ENCODE measurements at regions not wholly inside any gene's neighbourhood (a gene's known extent, or its start where the extent isn't known, plus 50 kb on each side); places are given as distances from the start of the nearest gene placed in this dataset.

DNA sequence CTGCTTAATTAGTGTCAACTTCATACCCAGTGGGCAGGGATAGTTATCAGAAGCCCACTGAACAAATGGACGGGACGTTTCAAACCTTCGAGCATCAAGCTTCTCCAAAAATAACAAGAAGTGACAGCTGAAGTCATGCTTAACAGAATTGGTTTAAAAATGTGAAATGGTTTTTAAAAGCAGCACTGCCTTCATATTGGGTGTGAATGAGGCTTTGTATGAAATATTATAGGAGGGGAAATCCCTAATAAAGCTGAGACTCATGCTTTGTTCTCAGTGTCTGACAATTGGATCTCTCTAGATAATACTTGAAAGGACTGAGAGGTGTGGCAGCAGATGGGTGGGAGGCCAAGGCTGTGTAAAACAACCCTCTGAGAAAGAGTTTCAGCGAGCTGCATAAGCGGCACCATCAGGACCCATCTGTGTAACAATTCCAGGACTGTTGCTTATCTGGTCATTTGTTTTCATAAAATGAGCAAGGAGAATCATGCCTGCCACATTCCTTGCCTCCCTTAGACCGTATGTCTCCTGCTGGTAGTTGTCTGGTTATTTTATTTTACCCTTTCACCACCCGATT is 667.7 kb downstream of the DIAPH3 start:
- no peak for DNase-seq
- no peak overlapping the region for H3K4me3 ChIP-seq
- H3K9me3 ChIP-seq = no peaks in the 10 kb centered on the region
- no peak overlapping the region for H3K27ac ChIP-seq
- no peaks in the 10 kb centered on the region for H3K27me3 ChIP-seq
- H3K4me1 ChIP-seq = peaks cover 8% of the 10 kb centered on the region
- TF ChIP-seq, protein P1, sequence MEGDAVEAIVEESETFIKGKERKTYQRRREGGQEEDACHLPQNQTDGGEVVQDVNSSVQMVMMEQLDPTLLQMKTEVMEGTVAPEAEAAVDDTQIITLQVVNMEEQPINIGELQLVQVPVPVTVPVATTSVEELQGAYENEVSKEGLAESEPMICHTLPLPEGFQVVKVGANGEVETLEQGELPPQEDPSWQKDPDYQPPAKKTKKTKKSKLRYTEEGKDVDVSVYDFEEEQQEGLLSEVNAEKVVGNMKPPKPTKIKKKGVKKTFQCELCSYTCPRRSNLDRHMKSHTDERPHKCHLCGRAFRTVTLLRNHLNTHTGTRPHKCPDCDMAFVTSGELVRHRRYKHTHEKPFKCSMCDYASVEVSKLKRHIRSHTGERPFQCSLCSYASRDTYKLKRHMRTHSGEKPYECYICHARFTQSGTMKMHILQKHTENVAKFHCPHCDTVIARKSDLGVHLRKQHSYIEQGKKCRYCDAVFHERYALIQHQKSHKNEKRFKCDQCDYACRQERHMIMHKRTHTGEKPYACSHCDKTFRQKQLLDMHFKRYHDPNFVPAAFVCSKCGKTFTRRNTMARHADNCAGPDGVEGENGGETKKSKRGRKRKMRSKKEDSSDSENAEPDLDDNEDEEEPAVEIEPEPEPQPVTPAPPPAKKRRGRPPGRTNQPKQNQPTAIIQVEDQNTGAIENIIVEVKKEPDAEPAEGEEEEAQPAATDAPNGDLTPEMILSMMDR (IDR thresholded peaks at IDR 0.05) = no peak
- H3K36me3 ChIP-seq = no peaks in the 10 kb centered on the region
- no peak for ATAC-seq
- intact Hi-C loops (cut with DNase I) = no loop called here

DNA sequence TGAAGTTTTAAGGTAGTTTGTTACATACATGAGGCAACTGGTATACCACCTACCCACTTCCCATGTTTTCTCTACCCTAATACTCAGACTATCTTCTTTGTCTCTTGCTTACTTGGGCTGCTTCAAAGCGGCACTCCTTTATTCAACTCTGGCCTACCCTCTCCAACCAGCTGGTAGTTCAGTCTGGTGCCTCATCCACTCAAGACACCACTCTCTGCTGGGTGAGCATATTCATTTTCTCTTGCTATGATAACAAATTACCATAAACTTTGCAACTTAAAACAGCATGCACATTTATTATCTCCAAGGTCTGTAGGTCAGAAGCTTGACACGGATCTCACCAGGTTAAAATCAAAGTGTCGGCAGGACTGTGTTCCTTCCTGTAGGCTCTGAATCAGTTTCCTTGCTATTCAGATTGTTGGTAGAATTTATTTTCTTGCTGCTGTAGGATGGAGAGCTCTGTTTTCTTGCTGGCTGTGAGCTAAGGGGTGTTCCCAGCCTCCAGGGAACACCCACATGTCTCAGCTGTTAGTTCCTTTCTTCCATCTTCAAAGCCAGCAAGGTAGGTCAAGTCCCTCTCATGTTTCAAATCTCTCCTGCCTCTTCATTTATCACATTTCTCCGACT is 666.0 kb downstream of the DIAPH3 start:
- intact Hi-C loops (cut with DNase I) = no loop called here
- H3K4me1 ChIP-seq = peaks cover 8% of the 10 kb centered on the region
- no peak for DNase-seq
- H3K27me3 ChIP-seq = no peaks in the 10 kb centered on the region
- H3K36me3 ChIP-seq = no peaks in the 10 kb centered on the region
- no peaks in the 10 kb centered on the region for H3K9me3 ChIP-seq
- H3K4me3 ChIP-seq = no peak overlapping the region
- TF ChIP-seq, protein P1 (IDR thresholded peaks at IDR 0.05) = no peak
- no peak for ATAC-seq
- H3K27ac ChIP-seq = no peak overlapping the region

DNA sequence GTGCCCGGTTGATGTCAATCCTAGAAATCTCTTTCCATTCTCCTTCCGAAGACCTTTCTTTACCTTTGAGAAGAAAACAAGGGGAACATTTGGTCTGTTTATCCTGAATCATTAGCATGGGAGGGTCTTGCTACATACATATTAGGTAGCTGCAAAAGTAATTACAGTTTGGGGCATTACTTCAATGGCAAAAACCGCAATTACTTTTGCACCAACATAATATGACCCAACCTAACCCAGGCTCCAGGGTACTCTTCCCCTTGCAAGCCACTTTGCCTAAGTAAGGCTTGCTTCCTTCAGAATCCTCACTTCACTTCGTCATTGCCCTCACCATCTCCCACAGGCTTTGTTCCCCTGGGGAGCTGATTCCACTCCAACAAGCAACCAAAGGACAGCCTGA is 662.7 kb downstream of the DIAPH3 start:
- Histone ChIP-seq H3K27ac (no peak overlapping the region), H3K4me3 (no peak overlapping the region), H3K9me3 (no peaks in the 10 kb centered on the region), H3K4me1 (no peaks in the 10 kb centered on the region), H3K36me3 (no peaks in the 10 kb centered on the region), H3K27me3 (no peaks in the 10 kb centered on the region)
- DNase-seq = no peak
- ATAC-seq = no peak
- TF ChIP-seq, protein P1 (IDR thresholded peaks at IDR 0.05) = no peak
- intact Hi-C loops (cut with DNase I) = no loop called here

DNA sequence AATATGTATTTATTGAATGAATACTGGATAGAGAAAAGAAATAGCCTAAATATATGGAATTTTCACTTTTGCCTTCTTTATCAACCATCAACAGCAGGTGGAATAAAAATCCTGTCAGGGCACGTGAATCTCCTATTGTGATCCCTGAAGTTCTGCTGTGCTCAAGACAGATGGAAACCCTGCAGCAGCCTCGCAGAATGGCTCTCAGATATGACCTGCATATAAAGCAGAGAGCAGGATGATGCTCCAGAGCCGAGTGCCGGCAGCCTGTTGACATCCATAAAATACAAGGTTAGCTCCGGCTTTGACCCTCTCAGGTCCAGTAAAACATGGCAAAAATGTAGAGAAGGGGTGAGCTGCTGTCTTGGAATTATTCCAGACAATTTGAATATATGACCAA is 659.3 kb downstream of the DIAPH3 start:
- no peak for ATAC-seq

DNA sequence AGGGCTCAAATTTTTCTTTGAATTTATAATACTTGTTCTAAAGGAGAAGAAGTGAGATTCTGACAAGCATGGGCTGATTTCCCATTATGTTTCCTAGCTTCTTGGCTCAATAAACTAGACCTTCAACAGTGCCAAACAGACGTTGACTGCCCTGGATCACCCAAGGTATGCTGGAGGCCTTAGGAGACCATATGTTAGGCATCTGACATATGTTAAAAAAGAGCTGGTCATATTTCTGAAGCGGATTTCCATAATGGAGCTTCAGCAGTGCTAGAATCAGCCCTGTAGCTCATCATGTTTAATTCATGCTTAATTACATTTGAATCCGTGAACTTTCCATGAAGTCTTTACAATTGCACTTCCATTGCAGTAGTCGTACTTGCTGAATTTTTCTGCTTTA is 653.3 kb downstream of the DIAPH3 start:
- Histone ChIP-seq H3K4me3 (no peak overlapping the region), H3K36me3 (no peaks in the 10 kb centered on the region), H3K27ac (no peak overlapping the region), H3K4me1 (no peaks in the 10 kb centered on the region), H3K9me3 (no peaks in the 10 kb centered on the region), H3K27me3 (no peaks in the 10 kb centered on the region)
- ATAC-seq = no peak
- TF ChIP-seq, protein P1 (IDR thresholded peaks at IDR 0.05) = no peak
- intact Hi-C loops (cut with DNase I) = no loop called here
- DNase-seq = no peak

More for the DNA sequence above, 659.3 kb downstream of the DIAPH3 start:
- H3K4me1 ChIP-seq = no peaks in the 10 kb centered on the region
- H3K27ac ChIP-seq = no peak overlapping the region
- H3K36me3 ChIP-seq = no peaks in the 10 kb centered on the region
- no peaks in the 10 kb centered on the region for H3K27me3 ChIP-seq
- DNase-seq = no peak
- no peak overlapping the region for H3K4me3 ChIP-seq
- intact Hi-C loops (cut with DNase I) = no loop called here
- TF ChIP-seq, protein P1 (IDR thresholded peaks at IDR 0.05) = no peak
- H3K9me3 ChIP-seq = no peaks in the 10 kb centered on the region

All from upper lobe of right lung (tissue), 1 donor.